ENCODE measurements at regions not wholly inside any gene's neighbourhood (a gene's known extent, or its start where the extent isn't known, plus 50 kb on each side); places are given as distances from the start of the nearest gene placed in this dataset.

DNA sequence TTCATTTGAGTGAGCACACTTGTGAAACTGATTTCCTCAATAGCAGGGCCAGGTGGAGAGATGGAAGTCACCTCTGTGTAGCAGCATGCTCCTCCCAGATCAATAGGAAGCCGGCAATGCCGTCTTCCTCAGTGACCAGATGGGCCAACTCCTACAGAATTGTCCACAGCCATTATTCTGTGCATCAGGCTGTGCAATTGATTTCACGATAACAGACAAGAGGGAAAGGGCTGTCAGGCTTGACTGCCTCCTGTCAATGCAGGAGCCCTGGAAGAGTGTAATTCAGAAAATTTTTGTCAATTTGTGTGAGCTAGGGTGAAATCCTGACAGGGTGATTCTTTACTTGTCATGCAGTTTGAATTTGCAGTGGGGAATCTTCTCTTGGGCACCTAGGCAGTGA, 838.4 kb upstream of the NUDT12 start (continued):
- TF ChIP-seq, protein P1, sequence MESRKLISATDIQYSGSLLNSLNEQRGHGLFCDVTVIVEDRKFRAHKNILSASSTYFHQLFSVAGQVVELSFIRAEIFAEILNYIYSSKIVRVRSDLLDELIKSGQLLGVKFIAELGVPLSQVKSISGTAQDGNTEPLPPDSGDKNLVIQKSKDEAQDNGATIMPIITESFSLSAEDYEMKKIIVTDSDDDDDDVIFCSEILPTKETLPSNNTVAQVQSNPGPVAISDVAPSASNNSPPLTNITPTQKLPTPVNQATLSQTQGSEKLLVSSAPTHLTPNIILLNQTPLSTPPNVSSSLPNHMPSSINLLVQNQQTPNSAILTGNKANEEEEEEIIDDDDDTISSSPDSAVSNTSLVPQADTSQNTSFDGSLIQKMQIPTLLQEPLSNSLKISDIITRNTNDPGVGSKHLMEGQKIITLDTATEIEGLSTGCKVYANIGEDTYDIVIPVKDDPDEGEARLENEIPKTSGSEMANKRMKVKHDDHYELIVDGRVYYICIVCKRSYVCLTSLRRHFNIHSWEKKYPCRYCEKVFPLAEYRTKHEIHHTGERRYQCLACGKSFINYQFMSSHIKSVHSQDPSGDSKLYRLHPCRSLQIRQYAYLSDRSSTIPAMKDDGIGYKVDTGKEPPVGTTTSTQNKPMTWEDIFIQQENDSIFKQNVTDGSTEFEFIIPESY (IDR thresholded peaks at IDR 0.05) = no peak
- TF ChIP-seq FOXA1 (IDR thresholded peaks at IDR 0.05) (no peak), JUND (IDR thresholded peaks at IDR 0.05) (no peak), MAX (IDR thresholded peaks at IDR 0.05) (no peak), HNF4A (conservative IDR thresholded peaks at IDR 0.05) (no peak)

- H3K4me3 ChIP-seq (ENCODE audit: low read depth in 1 of 3, low read length in 3 of 3) = no peak overlapping the region
- no peak overlapping the region for H3K9ac ChIP-seq (ENCODE audit: low read depth in 1 of 2, low read length in 2 of 2)
- H3K36me3 ChIP-seq (ENCODE audit: control insufficient read depth in 4 of 4, insufficient read depth in 3 of 4, low read depth in 1 of 4, low read length in 3 of 4) = no peaks in the 10 kb centered on the region
- 61% methylated on average over 3 of the region's 3 CpGs for WGBS
- no peak for DNase-seq (ENCODE audit: low spot score)
- TF ChIP-seq, protein P2, sequence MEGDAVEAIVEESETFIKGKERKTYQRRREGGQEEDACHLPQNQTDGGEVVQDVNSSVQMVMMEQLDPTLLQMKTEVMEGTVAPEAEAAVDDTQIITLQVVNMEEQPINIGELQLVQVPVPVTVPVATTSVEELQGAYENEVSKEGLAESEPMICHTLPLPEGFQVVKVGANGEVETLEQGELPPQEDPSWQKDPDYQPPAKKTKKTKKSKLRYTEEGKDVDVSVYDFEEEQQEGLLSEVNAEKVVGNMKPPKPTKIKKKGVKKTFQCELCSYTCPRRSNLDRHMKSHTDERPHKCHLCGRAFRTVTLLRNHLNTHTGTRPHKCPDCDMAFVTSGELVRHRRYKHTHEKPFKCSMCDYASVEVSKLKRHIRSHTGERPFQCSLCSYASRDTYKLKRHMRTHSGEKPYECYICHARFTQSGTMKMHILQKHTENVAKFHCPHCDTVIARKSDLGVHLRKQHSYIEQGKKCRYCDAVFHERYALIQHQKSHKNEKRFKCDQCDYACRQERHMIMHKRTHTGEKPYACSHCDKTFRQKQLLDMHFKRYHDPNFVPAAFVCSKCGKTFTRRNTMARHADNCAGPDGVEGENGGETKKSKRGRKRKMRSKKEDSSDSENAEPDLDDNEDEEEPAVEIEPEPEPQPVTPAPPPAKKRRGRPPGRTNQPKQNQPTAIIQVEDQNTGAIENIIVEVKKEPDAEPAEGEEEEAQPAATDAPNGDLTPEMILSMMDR (IDR thresholded peaks at IDR 0.05; ENCODE audit: low read depth, low read length, missing input control) = no peak
- TF ChIP-seq SP1 (IDR thresholded peaks at IDR 0.05) (no peak), YY1 (IDR thresholded peaks at IDR 0.05) (no peak), HNF4G (IDR thresholded peaks at IDR 0.05) (no peak), JUND (IDR thresholded peaks at IDR 0.05) (no peak), RXRA (IDR thresholded peaks at IDR 0.05) (no peak), NR2F2 (IDR thresholded peaks at IDR 0.05) (no peak), TAF1 (conservative IDR thresholded peaks at IDR 0.05) (no peak), FOXA1 (IDR thresholded peaks at IDR 0.05) (no peak)
- H3K27ac ChIP-seq (ENCODE audit: low read depth in 1 of 2, low read length in 2 of 2) = no peak overlapping the region
- H3K27me3 ChIP-seq (ENCODE audit: control insufficient read depth in 4 of 4, insufficient read depth in 4 of 4, low read length in 3 of 4) = no peaks in the 10 kb centered on the region
- H3K9me3 ChIP-seq (ENCODE audit: control insufficient read depth in 4 of 4, low read length in 3 of 4) = no peaks in the 10 kb centered on the region
- no peaks in the 10 kb centered on the region for H3K4me1 ChIP-seq (ENCODE audit: control insufficient read depth in 4 of 4, insufficient read depth in 4 of 4, low read length in 3 of 4)
Observed at GRCh38 chr5:104385906-104386305, 823.3 kb upstream of the NUDT12 start.

GRCh38 chr5:104375345-104375744, 812.8 kb upstream of the NUDT12 start:
- TF ChIP-seq TAF1 (conservative IDR thresholded peaks at IDR 0.05) (no peak), HNF4G (IDR thresholded peaks at IDR 0.05) (no peak), GABPA (IDR thresholded peaks at IDR 0.05 in 1 of 2, conservative IDR thresholded peaks at IDR 0.05 in 1 of 2) (no peak), MAX (IDR thresholded peaks at IDR 0.05) (no peak), RXRA (IDR thresholded peaks at IDR 0.05) (no peak), EGR1 (IDR thresholded peaks at IDR 0.05; ENCODE audit: low read depth in 2 of 2) (no peak), FOXA1 (IDR thresholded peaks at IDR 0.05) (no peak), HNF4A (conservative IDR thresholded peaks at IDR 0.05) (no peak), NR2F2 (IDR thresholded peaks at IDR 0.05) (no peak), RAD21 (IDR thresholded peaks at IDR 0.05) (no peak)
- no peaks in the 10 kb centered on the region for H3K9me3 ChIP-seq (ENCODE audit: control insufficient read depth in 4 of 4, low read length in 3 of 4)
- no peak overlapping the region for H3K9ac ChIP-seq (ENCODE audit: low read depth in 1 of 2, low read length in 2 of 2)
- H3K36me3 ChIP-seq (ENCODE audit: control insufficient read depth in 4 of 4, insufficient read depth in 3 of 4, low read depth in 1 of 4, low read length in 3 of 4) = no peaks in the 10 kb centered on the region
- H3K4me3 ChIP-seq (ENCODE audit: low read depth in 1 of 3, low read length in 3 of 3) = no peak overlapping the region
- H3K27ac ChIP-seq (ENCODE audit: low read depth in 1 of 2, low read length in 2 of 2) = no peak overlapping the region
- H3K4me1 ChIP-seq (ENCODE audit: control insufficient read depth in 4 of 4, insufficient read depth in 4 of 4, low read length in 3 of 4) = no peaks in the 10 kb centered on the region
- H3K27me3 ChIP-seq (ENCODE audit: control insufficient read depth in 4 of 4, insufficient read depth in 4 of 4, low read length in 3 of 4) = no peaks in the 10 kb centered on the region
- 27% methylated on average over 1 of the region's 1 CpG for WGBS
- no peak for DNase-seq (ENCODE audit: low spot score)

Data from liver (tissue), 8 donors.